ENCODE measurements at regions not wholly inside any gene's neighbourhood (a gene's known extent, or its start where the extent isn't known, plus 50 kb on each side); places are given as distances from the start of the nearest gene placed in this dataset.
"Not testable (repeated sequence)": the region's sequence is repeated elsewhere in the genome, so short reads cannot be mapped to it uniquely, and the experiment has no call there.

GRCh38 chr7:360454-361100 is 70.6 kb downstream of the FOXL3 start:
- no peak for DNase-seq (ENCODE audit: unreplicated experiment)
- Mint-ChIP-seq H3K36me3 (ENCODE audit: insufficient read depth, unreplicated experiment) (peaks cover 4% of the 10 kb centered on the region), H3K27me3 (ENCODE audit: insufficient read depth, unreplicated experiment) (peaks cover under 1% of the 10 kb centered on the region), H3K4me3 (ENCODE audit: unreplicated experiment) (no peak overlapping the region), H3K4me1 (ENCODE audit: insufficient read depth, unreplicated experiment) (no peaks in the 10 kb centered on the region), H3K9me3 (ENCODE audit: unreplicated experiment) (no peaks in the 10 kb centered on the region), H3K27ac (ENCODE audit: low read depth, unreplicated experiment) (no peak overlapping the region)
- TF ChIP-seq, protein P1, sequence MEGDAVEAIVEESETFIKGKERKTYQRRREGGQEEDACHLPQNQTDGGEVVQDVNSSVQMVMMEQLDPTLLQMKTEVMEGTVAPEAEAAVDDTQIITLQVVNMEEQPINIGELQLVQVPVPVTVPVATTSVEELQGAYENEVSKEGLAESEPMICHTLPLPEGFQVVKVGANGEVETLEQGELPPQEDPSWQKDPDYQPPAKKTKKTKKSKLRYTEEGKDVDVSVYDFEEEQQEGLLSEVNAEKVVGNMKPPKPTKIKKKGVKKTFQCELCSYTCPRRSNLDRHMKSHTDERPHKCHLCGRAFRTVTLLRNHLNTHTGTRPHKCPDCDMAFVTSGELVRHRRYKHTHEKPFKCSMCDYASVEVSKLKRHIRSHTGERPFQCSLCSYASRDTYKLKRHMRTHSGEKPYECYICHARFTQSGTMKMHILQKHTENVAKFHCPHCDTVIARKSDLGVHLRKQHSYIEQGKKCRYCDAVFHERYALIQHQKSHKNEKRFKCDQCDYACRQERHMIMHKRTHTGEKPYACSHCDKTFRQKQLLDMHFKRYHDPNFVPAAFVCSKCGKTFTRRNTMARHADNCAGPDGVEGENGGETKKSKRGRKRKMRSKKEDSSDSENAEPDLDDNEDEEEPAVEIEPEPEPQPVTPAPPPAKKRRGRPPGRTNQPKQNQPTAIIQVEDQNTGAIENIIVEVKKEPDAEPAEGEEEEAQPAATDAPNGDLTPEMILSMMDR (IDR thresholded peaks at IDR 0.05; ENCODE audit: unreplicated experiment): no peak
- BruUV-seq (replicated peaks): no TSS peak
- intact Hi-C loops (cut with micrococcal nuclease): no loop called here
- CTCF ChIA-PET: interaction anchor here (0.6 kb wide), 1 partner anchor 48 kb away, joined by 6 read pairs; no protein-coding TSS in a partner anchor
- POLR2A ChIA-PET: no interaction called here

GRCh38 chr7:361182-361581 is 71.2 kb downstream of the FOXL3 start:
- H3K27me3 Mint-ChIP-seq (ENCODE audit: insufficient read depth, unreplicated experiment); H3K4me3 Mint-ChIP-seq (ENCODE audit: unreplicated experiment); intact Hi-C loops (cut with micrococcal nuclease): not testable (repeated sequence)

DNA sequence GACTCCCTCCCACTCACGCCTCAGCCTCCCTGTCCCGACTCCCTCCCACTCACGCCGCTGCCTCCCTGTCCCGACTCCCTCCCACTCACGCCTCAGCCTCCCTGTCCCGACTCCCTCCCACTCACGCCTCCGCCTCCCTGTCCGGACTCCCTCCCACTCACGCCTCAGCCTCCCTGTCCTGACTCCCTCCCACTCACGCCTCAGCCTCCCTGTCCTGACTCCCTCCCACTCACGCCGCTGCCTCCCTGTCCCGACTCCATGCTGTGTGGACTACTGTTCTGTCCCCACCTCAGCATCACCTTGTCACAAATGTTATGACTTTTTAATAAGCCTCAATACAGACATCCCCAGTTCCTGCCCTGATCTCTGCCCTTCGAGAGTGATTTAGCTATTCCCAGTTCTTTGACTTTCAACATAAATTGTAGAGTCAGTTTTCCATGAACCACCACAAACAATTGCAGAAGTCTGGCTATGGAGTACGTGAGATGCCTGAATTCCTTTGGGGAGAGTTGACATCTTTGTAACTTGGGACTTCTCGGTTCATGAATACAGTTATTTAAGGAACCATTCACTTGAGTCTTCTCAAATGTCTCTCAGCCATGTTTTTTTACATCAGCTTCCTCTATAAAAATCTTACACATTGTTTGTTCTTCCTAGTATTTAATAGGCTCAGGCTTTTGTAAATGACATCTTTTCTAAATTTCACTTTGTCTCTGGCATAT is 71.9 kb downstream of the FOXL3 start:
- H3K36me3 Mint-ChIP-seq (ENCODE audit: insufficient read depth, unreplicated experiment): peaks cover 4% of the 10 kb centered on the region
- no peaks in the 10 kb centered on the region for H3K9me3 Mint-ChIP-seq (ENCODE audit: unreplicated experiment)
- POLR2A ChIA-PET: interaction anchor here (0.7 kb wide), 1 partner anchor 101 kb away, joined by 3 read pairs; no protein-coding TSS in a partner anchor
- H3K4me3 Mint-ChIP-seq (ENCODE audit: unreplicated experiment): no peak overlapping the region
- intact Hi-C loops (cut with micrococcal nuclease): no loop called here
- TF ChIP-seq, protein P1 (IDR thresholded peaks at IDR 0.05; ENCODE audit: unreplicated experiment): no peak
- no TSS peak for BruUV-seq (replicated peaks)
- peaks cover 6% of the 10 kb centered on the region for H3K4me1 Mint-ChIP-seq (ENCODE audit: insufficient read depth, unreplicated experiment)
- DNase-seq (ENCODE audit: unreplicated experiment): no peak
- peaks cover 13% of the 10 kb centered on the region for H3K27me3 Mint-ChIP-seq (ENCODE audit: insufficient read depth, unreplicated experiment)
- CTCF ChIA-PET: no interaction called here
- no peak overlapping the region for H3K27ac Mint-ChIP-seq (ENCODE audit: low read depth, unreplicated experiment)

More at GRCh38 chr7:361182-361581, 71.2 kb downstream of the FOXL3 start:
- POLR2A ChIA-PET; H3K27ac Mint-ChIP-seq (ENCODE audit: low read depth, unreplicated experiment); H3K4me1 Mint-ChIP-seq (ENCODE audit: insufficient read depth, unreplicated experiment); H3K36me3 Mint-ChIP-seq (ENCODE audit: insufficient read depth, unreplicated experiment); CTCF ChIA-PET; DNase-seq (ENCODE audit: unreplicated experiment); BruUV-seq (replicated peaks); H3K9me3 Mint-ChIP-seq (ENCODE audit: unreplicated experiment): not testable (repeated sequence)

GRCh38 chr7:362402-363096 is 72.6 kb downstream of the FOXL3 start:
- ChIA-PET POLR2A (interaction anchor here (0.7 kb wide), 1 partner anchor 100 kb away, joined by 3 read pairs; no protein-coding TSS in a partner anchor), CTCF (no interaction called here)
- BruUV-seq (replicated peaks): no TSS peak
- intact Hi-C loops (cut with micrococcal nuclease): no loop called here
- Mint-ChIP-seq H3K36me3 (ENCODE audit: insufficient read depth, unreplicated experiment) (peaks cover 4% of the 10 kb centered on the region), H3K9me3 (ENCODE audit: unreplicated experiment) (no peaks in the 10 kb centered on the region), H3K27me3 (ENCODE audit: insufficient read depth, unreplicated experiment) (peaks cover 18% of the 10 kb centered on the region), H3K4me3 (ENCODE audit: unreplicated experiment) (no peak overlapping the region), H3K27ac (ENCODE audit: low read depth, unreplicated experiment) (no peak overlapping the region), H3K4me1 (ENCODE audit: insufficient read depth, unreplicated experiment) (peaks cover 6% of the 10 kb centered on the region)
- TF ChIP-seq, protein P1 (IDR thresholded peaks at IDR 0.05; ENCODE audit: unreplicated experiment): no peak
- DNase-seq (ENCODE audit: unreplicated experiment): no peak
